ENCODE measurements at regions not wholly inside any gene's neighbourhood (a gene's known extent, or its start where the extent isn't known, plus 50 kb on each side); places are given as distances from the start of the nearest gene placed in this dataset.
A peak's percentile ranks its signal among the peaks of the same experiment; 100 is the strongest.

DNA sequence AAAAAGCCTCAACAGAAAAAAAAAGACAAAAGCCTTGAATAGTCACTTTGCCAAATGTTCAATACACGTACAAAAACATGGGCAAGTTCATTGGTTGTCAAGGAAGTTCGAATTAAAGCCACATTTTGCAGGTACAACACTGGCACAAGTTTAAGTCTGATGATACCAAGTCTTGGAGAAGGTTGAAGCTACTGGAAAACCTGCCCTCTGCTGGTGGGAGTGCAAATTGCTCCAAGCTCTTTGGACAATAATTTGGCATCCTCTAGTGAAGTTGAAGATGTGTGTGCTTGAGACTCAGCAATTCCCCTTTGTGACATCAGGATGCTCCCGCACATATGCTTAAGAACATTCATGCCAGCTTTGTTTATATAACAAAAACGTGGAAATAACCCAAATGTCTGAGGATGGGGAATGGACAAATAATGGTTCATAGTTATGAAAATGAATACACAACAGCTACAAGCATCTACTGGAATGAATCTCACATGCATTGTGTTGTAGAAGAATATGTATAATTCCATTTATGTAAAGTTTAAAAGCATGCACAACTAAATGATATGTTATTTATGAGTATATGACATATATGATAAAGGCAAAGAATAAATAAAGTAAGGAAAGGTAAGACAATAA, 120.0 kb upstream of the PLPP4 start:
- Histone ChIP-seq H3K36me3 (no peaks in the 10 kb centered on the region), H3K27me3 (no peaks in the 10 kb centered on the region), H3K4me1 (no peaks in the 10 kb centered on the region), H3K4me3 (no peak overlapping the region), H3K9me3 (no peaks in the 10 kb centered on the region), H3K27ac (no peak overlapping the region)
- TF ChIP-seq, protein P1, sequence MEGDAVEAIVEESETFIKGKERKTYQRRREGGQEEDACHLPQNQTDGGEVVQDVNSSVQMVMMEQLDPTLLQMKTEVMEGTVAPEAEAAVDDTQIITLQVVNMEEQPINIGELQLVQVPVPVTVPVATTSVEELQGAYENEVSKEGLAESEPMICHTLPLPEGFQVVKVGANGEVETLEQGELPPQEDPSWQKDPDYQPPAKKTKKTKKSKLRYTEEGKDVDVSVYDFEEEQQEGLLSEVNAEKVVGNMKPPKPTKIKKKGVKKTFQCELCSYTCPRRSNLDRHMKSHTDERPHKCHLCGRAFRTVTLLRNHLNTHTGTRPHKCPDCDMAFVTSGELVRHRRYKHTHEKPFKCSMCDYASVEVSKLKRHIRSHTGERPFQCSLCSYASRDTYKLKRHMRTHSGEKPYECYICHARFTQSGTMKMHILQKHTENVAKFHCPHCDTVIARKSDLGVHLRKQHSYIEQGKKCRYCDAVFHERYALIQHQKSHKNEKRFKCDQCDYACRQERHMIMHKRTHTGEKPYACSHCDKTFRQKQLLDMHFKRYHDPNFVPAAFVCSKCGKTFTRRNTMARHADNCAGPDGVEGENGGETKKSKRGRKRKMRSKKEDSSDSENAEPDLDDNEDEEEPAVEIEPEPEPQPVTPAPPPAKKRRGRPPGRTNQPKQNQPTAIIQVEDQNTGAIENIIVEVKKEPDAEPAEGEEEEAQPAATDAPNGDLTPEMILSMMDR (IDR thresholded peaks at IDR 0.05), result peak in 2 of 3 experiments; percentile 37 to 44
- intact Hi-C loops (cut with DNase I), result no loop called here
- peak in 1 of 2 donors; percentile 63 for DNase-seq (ENCODE audit: low spot score in 2 of 2)

DNA sequence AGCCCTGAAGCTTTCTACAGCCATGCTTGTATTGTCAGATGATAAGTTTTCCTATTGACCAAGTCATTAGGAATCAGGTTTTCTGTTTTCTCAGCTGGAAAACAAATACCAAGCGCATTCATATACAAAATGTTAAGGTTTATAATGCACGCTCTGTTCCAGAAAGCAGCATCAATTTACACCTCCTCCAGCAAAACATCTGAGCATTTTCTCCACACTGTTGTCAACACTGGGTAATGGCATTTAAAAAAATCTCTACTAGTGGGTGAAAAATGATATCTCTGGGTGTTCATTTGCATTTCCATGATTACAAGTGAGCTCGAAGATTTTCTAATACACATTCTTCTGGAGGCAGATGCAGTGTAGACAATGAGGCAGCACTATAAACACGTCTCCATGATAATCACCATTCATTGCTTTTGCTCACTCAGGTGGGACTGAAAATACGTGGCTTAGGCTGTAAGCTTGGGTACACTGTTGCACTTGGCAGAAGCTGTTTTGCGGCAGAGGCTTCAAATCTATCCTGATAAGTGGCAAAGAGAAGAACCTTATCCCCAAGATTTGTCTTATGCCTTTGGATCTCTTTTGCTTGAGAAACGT, 114.8 kb upstream of the PLPP4 start:
- H3K4me1 ChIP-seq, result no peaks in the 10 kb centered on the region
- H3K36me3 ChIP-seq, result no peaks in the 10 kb centered on the region
- no peak for DNase-seq (ENCODE audit: low spot score in 2 of 2)
- TF ChIP-seq, protein P1 (IDR thresholded peaks at IDR 0.05), result no peak
- H3K4me3 ChIP-seq, result no peak overlapping the region
- no peaks in the 10 kb centered on the region for H3K27me3 ChIP-seq
- no peak overlapping the region for H3K27ac ChIP-seq
- intact Hi-C loops (cut with DNase I), result no loop called here
- no peaks in the 10 kb centered on the region for H3K9me3 ChIP-seq

DNA sequence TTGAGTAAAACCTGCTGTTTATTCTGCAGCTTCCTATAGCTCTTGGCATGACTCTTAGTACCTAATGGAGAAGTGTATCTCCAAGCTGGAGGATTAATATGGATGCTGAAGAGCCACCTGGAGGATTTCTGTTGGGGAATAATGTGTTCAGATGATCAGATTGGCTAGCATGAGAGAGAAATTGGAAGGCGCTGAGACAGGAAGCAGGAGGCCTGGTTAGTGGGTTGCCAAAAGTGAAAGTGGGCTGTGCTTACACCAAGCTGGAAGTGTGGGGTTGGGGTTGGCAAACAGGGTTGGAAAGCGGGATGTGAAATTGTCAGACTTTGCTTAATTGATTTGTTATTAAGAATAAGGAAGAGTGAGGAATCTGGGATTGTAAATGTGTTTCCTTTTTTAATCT, 111.8 kb upstream of the PLPP4 start:
- no peaks in the 10 kb centered on the region for H3K36me3 ChIP-seq
- no peaks in the 10 kb centered on the region for H3K27me3 ChIP-seq
- TF ChIP-seq, protein P1 (IDR thresholded peaks at IDR 0.05), result no peak
- no peaks in the 10 kb centered on the region for H3K4me1 ChIP-seq
- no peak overlapping the region for H3K27ac ChIP-seq
- no peak for DNase-seq (ENCODE audit: low spot score in 2 of 2)
- intact Hi-C loops (cut with DNase I), result no loop called here
- no peaks in the 10 kb centered on the region for H3K9me3 ChIP-seq
- H3K4me3 ChIP-seq, result no peak overlapping the region

DNA sequence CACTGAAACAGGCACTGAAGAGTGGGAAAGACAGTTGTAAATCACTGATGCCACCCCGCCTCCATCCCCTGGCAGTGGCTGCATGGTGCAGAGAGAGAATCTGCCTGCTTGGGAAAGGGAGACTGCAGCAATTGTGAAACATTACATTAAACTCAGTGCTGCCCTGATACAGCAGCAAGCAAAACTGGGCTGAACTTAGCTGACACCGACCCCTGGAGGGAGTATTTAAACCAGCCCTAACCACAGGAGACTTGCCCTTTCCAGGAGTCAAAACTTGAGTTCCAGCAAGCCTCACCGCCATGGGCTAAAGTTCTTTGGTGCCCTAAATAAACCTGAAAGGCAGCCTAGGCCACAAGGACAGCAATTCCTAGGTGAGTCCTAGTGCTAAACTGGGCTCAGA, 109.4 kb upstream of the PLPP4 start:
- Histone ChIP-seq H3K4me3 (no peak overlapping the region), H3K9me3 (no peaks in the 10 kb centered on the region), H3K36me3 (no peaks in the 10 kb centered on the region), H3K27ac (no peak overlapping the region), H3K27me3 (no peaks in the 10 kb centered on the region), H3K4me1 (no peaks in the 10 kb centered on the region)
- TF ChIP-seq, protein P1 (IDR thresholded peaks at IDR 0.05), result no peak
- DNase-seq (ENCODE audit: low spot score in 2 of 2), result no peak
- intact Hi-C loops (cut with DNase I), result no loop called here

DNA sequence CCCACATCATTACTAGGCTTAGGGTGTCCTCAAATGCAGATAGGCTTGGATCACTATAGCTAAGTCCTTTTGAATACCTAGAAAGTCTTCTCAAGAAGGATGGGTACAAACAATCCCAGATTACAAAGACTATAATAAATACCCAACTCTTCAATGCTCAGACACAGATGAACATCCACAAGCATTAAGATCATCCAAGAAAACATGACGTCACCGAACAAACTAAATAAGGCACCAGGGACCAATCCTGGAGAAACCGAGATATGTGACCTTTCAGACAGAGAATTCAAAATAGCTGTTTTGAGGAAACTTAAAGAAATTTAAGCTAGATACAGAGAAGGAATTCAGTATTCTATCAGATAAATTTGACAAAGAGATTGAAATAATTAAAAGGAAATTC, 108.0 kb upstream of the PLPP4 start:
- H3K36me3 ChIP-seq, result no peaks in the 10 kb centered on the region
- H3K9me3 ChIP-seq, result no peaks in the 10 kb centered on the region
- intact Hi-C loops (cut with DNase I), result no loop called here
- DNase-seq (ENCODE audit: low spot score in 2 of 2), result no peak
- TF ChIP-seq, protein P1 (IDR thresholded peaks at IDR 0.05), result no peak
- H3K4me1 ChIP-seq, result no peaks in the 10 kb centered on the region
- H3K27ac ChIP-seq, result no peak overlapping the region
- no peak overlapping the region for H3K4me3 ChIP-seq
- H3K27me3 ChIP-seq, result no peaks in the 10 kb centered on the region

Measured in ascending aorta (tissue), 2 donors.